Activated naive CD4-positive, alpha-beta T cell (primary cell): ENCODE measurements at regions not wholly inside any gene's neighbourhood (a gene's known extent, or its start where the extent isn't known, plus 50 kb on each side); places are given as distances from the start of the nearest gene placed in this dataset.
"Not testable (repeated sequence)": the region's sequence is repeated elsewhere in the genome, so short reads cannot be mapped to it uniquely, and the experiment has no call there.

Experiments used
- DNase-seq, 4 experiments: peaks; one replicate each; lab custom pipeline; 2025; lab: John Stamatoyannopoulos, UW

- DNase-seq = no peak
Observed at GRCh38 chr2:8310557-8311455, 371.1 kb upstream of the ID2 start.

GRCh38 chr2:8312221-8312620 is 369.6 kb upstream of the ID2 start:
- no peak for DNase-seq

GRCh38 chr2:8312861-8313830 is 368.7 kb upstream of the ID2 start:
- DNase-seq = no peak

- no peak for DNase-seq
Observed at GRCh38 chr2:8314063-8314462, 367.8 kb upstream of the ID2 start.

GRCh38 chr2:8315531-8316165 is 366.2 kb upstream of the ID2 start:
- no peak for DNase-seq

GRCh38 chr2:8316356-8316755 is 365.5 kb upstream of the ID2 start:
- no peak for DNase-seq

GRCh38 chr2:8317418-8317817 is 364.4 kb upstream of the ID2 start:
- no peak for DNase-seq

GRCh38 chr2:8319219-8319618 is 362.6 kb upstream of the ID2 start:
- DNase-seq = no peak

- no peak for DNase-seq
Observed at GRCh38 chr2:8320311-8321066, 361.4 kb upstream of the ID2 start.

- no peak for DNase-seq
Observed at GRCh38 chr2:8322634-8323033, 359.2 kb upstream of the ID2 start.

- DNase-seq = no peak
Observed at GRCh38 chr2:8324164-8324856, 357.5 kb upstream of the ID2 start.

GRCh38 chr2:8324901-8325300 is 357.0 kb upstream of the ID2 start:
- DNase-seq = no peak

GRCh38 chr2:8327371-8328100 is 354.3 kb upstream of the ID2 start:
- no peak for DNase-seq

- no peak for DNase-seq
Observed at GRCh38 chr2:8328217-8328616, 353.6 kb upstream of the ID2 start.

- DNase-seq = no peak
Observed at GRCh38 chr2:8329660-8330622, 351.9 kb upstream of the ID2 start.

GRCh38 chr2:8331068-8331467 is 350.8 kb upstream of the ID2 start:
- no peak for DNase-seq

GRCh38 chr2:8332646-8333045 is 349.2 kb upstream of the ID2 start:
- DNase-seq = no peak

- DNase-seq = no peak
Observed at GRCh38 chr2:8333177-8333831, 348.6 kb upstream of the ID2 start.

- DNase-seq = not testable (repeated sequence)
Observed at GRCh38 chr2:8333832-8334187, 348.0 kb upstream of the ID2 start.
